Sigmoid colon (tissue), 6 donors: ENCODE measurements at regions not wholly inside any gene's neighbourhood (a gene's known extent, or its start where the extent isn't known, plus 50 kb on each side); places are given as distances from the start of the nearest gene placed in this dataset.
"Not testable (repeated sequence)": the region's sequence is repeated elsewhere in the genome, so short reads cannot be mapped to it uniquely, and the experiment has no call there.

Source experiments
- DNase-seq: peaks from one replicate; pipeline ENCODE4 v3.0.0-alpha.2; 2019
- H3K27ac ChIP-seq, 4 donors: fragments of 200-600 bp; sonication (generic); one replicate each; pipeline ENCODE4 v1.5.1; 2016 to 2019; ENCODE audit warnings: mild to moderate bottlenecking in 1 of 4
- H3K27me3 ChIP-seq, 3 donors: fragments of 200-600 bp; sonication (generic); one replicate each; pipeline ENCODE4 v1.5.1; 2019; ENCODE audit warnings: mild to moderate bottlenecking in 1 of 3
- H3K36me3 ChIP-seq, 4 donors: fragments of 200-600 bp; sonication (generic); one replicate each; pipeline ENCODE4 v1.5.1; 2016 to 2019
- H3K4me1 ChIP-seq, 4 donors: fragments of 200-600 bp; sonication (generic); one replicate each; pipeline ENCODE4 v1.5.1; 2017 to 2019
- H3K4me3 ChIP-seq, 4 donors: fragments of 200-600 bp; sonication (generic); one replicate each; pipeline ENCODE4 v1.5.1; 2017 to 2019; ENCODE audit warnings: mild to moderate bottlenecking in 2 of 4, moderate library complexity in 1 of 4
- H3K9me3 ChIP-seq, 4 donors: fragments of 200-600 bp in 3 of 4; sonication (generic) in 3 of 4; one replicate each; pipeline versions ENCODE4 v1.5.1 to v1.6.1; 2013 to 2019
- CTCF ChIP-seq, 4 experiments: fragments of 450-650 bp in 3 of 4; fragments of 200-600 bp in 1 of 4; IDR thresholded peaks; one replicate each; pipeline ENCODE4 v1.5.1; 2016 to 2019; ENCODE audit warnings: antibody characterized with exemption in 4 of 4, mild to moderate bottlenecking in 3 of 4, moderate library complexity in 2 of 4
- EP300 ChIP-seq, 4 donors: sonication (generic); formaldehyde crosslinking; IDR thresholded peaks; one replicate each; pipeline ENCODE4 v1.6.1; 2017; ENCODE audit warnings: antibody characterized with exemption in 4 of 4
- POLR2A ChIP-seq, 2 donors: fragments of 450-650 bp; IDR thresholded peaks; one replicate each; pipeline ENCODE4 v1.6.1; 2016; ENCODE audit warnings: antibody characterized with exemption in 2 of 2, mild to moderate bottlenecking in 2 of 2, moderate library complexity in 2 of 2
- POLR2AphosphoS5 ChIP-seq, 4 donors: sonication (generic); formaldehyde crosslinking; IDR thresholded peaks; one replicate each; pipeline ENCODE4 v1.6.1; 2017; ENCODE audit warnings: antibody characterized with exemption in 4 of 4
- WGBS, 2 donors: extraction: QIAGEN DNeasy Blood & Tissue Kit; methylation state at CpG; one replicate each; pipeline ENCODE4 v1.1.7; 2013; 5-methylcytosine and 5-hydroxymethylcytosine counted together
- intact Hi-C: fragments of 100-400 bp; cut with DNase I; formaldehyde crosslinking; loops from one replicate; pipeline ENCODE4 v1.15.1; 2023
- donor health status: healthy with polysubstance abuse.
- donor health status: healthy.

- Histone ChIP-seq H3K36me3 (no peaks in the 10 kb centered on the region), H3K27ac (no peak overlapping the region), H3K27me3 (no peaks in the 10 kb centered on the region), H3K9me3 (no peaks in the 10 kb centered on the region), H3K4me1 (no peaks in the 10 kb centered on the region), H3K4me3 (no peak overlapping the region)
- TF ChIP-seq CTCF (IDR thresholded peaks at IDR 0.05) (no peak), EP300 (IDR thresholded peaks at IDR 0.05) (no peak), POLR2AphosphoS5 (IDR thresholded peaks at IDR 0.05) (no peak), POLR2A (IDR thresholded peaks at IDR 0.05) (no peak)
- no peak for DNase-seq
- intact Hi-C loops: no loop called here
- 86 to 92% methylated on average over 11 of the region's 11 CpGs for WGBS, 2 donors
Observed at GRCh38 chr22:27603111-27603799, 198.3 kb downstream of the MN1 start.

GRCh38 chr22:27603800-27604144 is 197.8 kb downstream of the MN1 start:
- 84% methylated on average over 9 of the region's 9 CpGs for WGBS, 2 donors
- Histone ChIP-seq H3K27me3 (no peaks in the 10 kb centered on the region), H3K4me3 (no peak overlapping the region), H3K36me3 (no peaks in the 10 kb centered on the region), H3K27ac (no peak overlapping the region), H3K9me3 (no peaks in the 10 kb centered on the region), H3K4me1 (no peaks in the 10 kb centered on the region)
- intact Hi-C loops: no loop called here
- TF ChIP-seq POLR2AphosphoS5 (IDR thresholded peaks at IDR 0.05) (no peak), CTCF (IDR thresholded peaks at IDR 0.05) (no peak), POLR2A (IDR thresholded peaks at IDR 0.05) (no peak), EP300 (IDR thresholded peaks at IDR 0.05) (no peak)
- DNase-seq: no peak

GRCh38 chr22:27605390-27605789 is 196.2 kb downstream of the MN1 start:
- 77 to 92% methylated on average over 4 of the region's 4 CpGs for WGBS, 2 donors
- Histone ChIP-seq H3K36me3 (no peaks in the 10 kb centered on the region), H3K4me1 (no peaks in the 10 kb centered on the region), H3K9me3 (no peaks in the 10 kb centered on the region), H3K4me3 (no peak overlapping the region), H3K27me3 (peaks cover 0 to 10% (median 4%) of the 10 kb centered on the region in 3 donors), H3K27ac (no peak overlapping the region)
- intact Hi-C loops: no loop called here
- no peak for DNase-seq
- TF ChIP-seq POLR2AphosphoS5 (IDR thresholded peaks at IDR 0.05) (no peak), POLR2A (IDR thresholded peaks at IDR 0.05) (no peak), CTCF (IDR thresholded peaks at IDR 0.05) (no peak), EP300 (IDR thresholded peaks at IDR 0.05) (no peak)

GRCh38 chr22:27607750-27608149 is 193.8 kb downstream of the MN1 start:
- H3K27me3 ChIP-seq: peaks cover 0 to 24% (median 15%) of the 10 kb centered on the region in 3 donors
- intact Hi-C loops, H3K36me3 ChIP-seq, H3K4me3 ChIP-seq, DNase-seq, H3K27ac ChIP-seq, H3K9me3 ChIP-seq, H3K4me1 ChIP-seq: not testable (repeated sequence)
- WGBS, 2 donors: 94 to 95% methylated on average over 7 of the region's 7 CpGs

GRCh38 chr22:27609451-27609888 is 192.1 kb downstream of the MN1 start:
- DNase-seq: no peak
- H3K27ac ChIP-seq: no peak overlapping the region
- peaks cover 4 to 41% (median 31%) of the 10 kb centered on the region in 3 donors for H3K27me3 ChIP-seq
- H3K4me1 ChIP-seq: peaks cover 0 to 10% (median 6%) of the 10 kb centered on the region in 4 donors
- no peaks in the 10 kb centered on the region for H3K36me3 ChIP-seq
- no peaks in the 10 kb centered on the region for H3K9me3 ChIP-seq
- intact Hi-C loops: no loop called here
- WGBS, 2 donors: 25 to 63% methylated on average over 18 of the region's 18 CpGs
- H3K4me3 ChIP-seq: no peak overlapping the region
- TF ChIP-seq CTCF (IDR thresholded peaks at IDR 0.05) (no peak), POLR2A (IDR thresholded peaks at IDR 0.05) (no peak), EP300 (IDR thresholded peaks at IDR 0.05) (no peak)

GRCh38 chr22:27610164-27610563 is 191.4 kb downstream of the MN1 start:
- intact Hi-C loops, DNase-seq, H3K9me3 ChIP-seq, H3K27ac ChIP-seq, H3K36me3 ChIP-seq, H3K4me3 ChIP-seq: not testable (repeated sequence)
- peaks cover 7 to 43% (median 32%) of the 10 kb centered on the region in 3 donors for H3K27me3 ChIP-seq
- WGBS, 2 donors: 94 to 95% methylated on average over 2 to 3 of the region's 4 CpGs
- peaks cover 0 to 13% (median 8%) of the 10 kb centered on the region in 4 donors for H3K4me1 ChIP-seq
